ENCODE measurements at regions not wholly inside any gene's neighbourhood (a gene's known extent, or its start where the extent isn't known, plus 50 kb on each side); places are given as distances from the start of the nearest gene placed in this dataset.
"Not testable (repeated sequence)": the region's sequence is repeated elsewhere in the genome, so short reads cannot be mapped to it uniquely, and the experiment has no call there.

DNA sequence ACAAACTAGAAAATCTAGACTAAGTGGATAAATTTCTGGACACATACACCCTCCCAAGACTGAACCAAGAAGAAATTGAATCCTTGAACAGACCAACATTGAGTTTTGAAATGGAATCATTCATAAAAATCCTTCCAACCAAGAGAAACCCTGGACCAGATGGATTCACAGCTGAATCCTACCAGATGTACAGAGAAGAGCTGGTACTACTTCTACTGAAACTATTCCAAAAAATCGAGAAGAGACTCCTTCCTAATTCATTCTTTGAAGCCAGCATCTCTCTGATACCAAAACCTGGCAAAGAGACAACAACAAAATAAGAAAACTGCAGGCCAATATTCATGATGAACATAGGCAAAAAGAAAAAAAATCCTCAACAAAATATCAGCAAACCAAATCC lies 227.4 kb downstream of the RPAP3 start:
- no peak for DNase-seq
- ATAC-seq (ENCODE audit: poor library complexity): no peak
- CTCF ChIA-PET: no interaction called here
- Mint-ChIP-seq H3K4me3 (no peak overlapping the region), H3K4me1 (ENCODE audit: low read depth) (no peaks in the 10 kb centered on the region), H3K27ac (no peak overlapping the region), H3K36me3 (ENCODE audit: low read depth) (peaks cover 4% of the 10 kb centered on the region), H3K9me3 (peaks cover 12% of the 10 kb centered on the region), H3K27me3 (no peaks in the 10 kb centered on the region)
- POLR2A ChIA-PET: no interaction called here
- Histone ChIP-seq H3K4me1 (ENCODE audit: insufficient read depth, low read length) (no peaks in the 10 kb centered on the region), H3K27ac (ENCODE audit: low read depth in 1 of 2, low read length in 2 of 2) (no peak overlapping the region), H3K9me3 (ENCODE audit: control insufficient read depth in 1 of 2, insufficient read depth in 1 of 2, low read length in 2 of 2) (peaks cover 12 to 16% of the 10 kb centered on the region in 2 experiments), H3K27me3 (ENCODE audit: control insufficient read depth in 1 of 2, insufficient read depth in 2 of 2, low read length in 2 of 2) (no peaks in the 10 kb centered on the region), H3K4me3 (ENCODE audit: low read length) (no peak overlapping the region), H3K36me3 (ENCODE audit: insufficient read depth, low read length) (no peaks in the 10 kb centered on the region)
- intact Hi-C loops (cut with DNase I, micrococcal nuclease): no loop called here
- no peak for TF ChIP-seq CTCF (IDR thresholded peaks at IDR 0.05)

DNA sequence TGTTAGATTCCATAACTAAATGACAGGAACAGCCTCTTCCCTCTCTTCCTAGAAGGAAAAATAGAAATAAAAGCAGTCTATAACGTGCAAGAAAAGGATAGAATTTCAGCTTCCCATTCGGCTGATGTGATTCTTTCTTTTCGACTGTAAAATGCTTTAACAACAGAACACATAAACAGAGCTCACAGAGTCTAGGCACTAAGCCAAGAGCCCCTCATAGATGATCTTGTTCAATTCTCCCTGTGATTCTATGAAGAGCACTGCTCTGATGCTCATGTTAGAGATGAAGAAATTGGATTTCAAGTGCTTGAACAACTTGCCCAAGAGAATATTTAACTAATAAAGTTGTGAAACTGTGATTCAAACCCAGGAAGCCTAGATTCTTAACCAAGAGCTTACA lies 232.7 kb downstream of the RPAP3 start:
- H3K4me1 Mint-ChIP-seq (ENCODE audit: low read depth): no peaks in the 10 kb centered on the region
- ATAC-seq (ENCODE audit: poor library complexity): no peak
- Histone ChIP-seq H3K4me3 (ENCODE audit: low read length) (no peak overlapping the region), H3K4me1 (ENCODE audit: insufficient read depth, low read length) (no peaks in the 10 kb centered on the region), H3K27ac (ENCODE audit: low read depth in 1 of 2, low read length in 2 of 2) (no peak overlapping the region), H3K9me3 (ENCODE audit: control insufficient read depth in 1 of 2, insufficient read depth in 1 of 2, low read length in 2 of 2) (peaks cover 16% of the 10 kb centered on the region in 2 experiments), H3K36me3 (ENCODE audit: insufficient read depth, low read length) (no peaks in the 10 kb centered on the region), H3K27me3 (ENCODE audit: control insufficient read depth in 1 of 2, insufficient read depth in 2 of 2, low read length in 2 of 2) (no peaks in the 10 kb centered on the region)
- peaks cover 12% of the 10 kb centered on the region for H3K9me3 Mint-ChIP-seq
- no peak overlapping the region for H3K4me3 Mint-ChIP-seq
- CTCF ChIA-PET: no interaction called here
- peaks cover 4% of the 10 kb centered on the region for H3K36me3 Mint-ChIP-seq (ENCODE audit: low read depth)
- TF ChIP-seq CTCF (IDR thresholded peaks at IDR 0.05): no peak
- intact Hi-C loops (cut with DNase I, micrococcal nuclease): no loop called here
- no peak for DNase-seq
- POLR2A ChIA-PET: no interaction called here
- peaks cover 3% of the 10 kb centered on the region for H3K27me3 Mint-ChIP-seq
- H3K27ac Mint-ChIP-seq: no peak overlapping the region

- H3K9me3 Mint-ChIP-seq; POLR2A ChIA-PET; intact Hi-C loops (cut with DNase I, micrococcal nuclease); H3K27ac ChIP-seq (ENCODE audit: low read depth in 1 of 2, low read length in 2 of 2); H3K4me1 Mint-ChIP-seq (ENCODE audit: low read depth); H3K4me3 Mint-ChIP-seq; H3K27ac Mint-ChIP-seq; H3K4me1 ChIP-seq (ENCODE audit: insufficient read depth, low read length); H3K36me3 Mint-ChIP-seq (ENCODE audit: low read depth); H3K4me3 ChIP-seq (ENCODE audit: low read length); ATAC-seq (ENCODE audit: poor library complexity); H3K27me3 ChIP-seq (ENCODE audit: control insufficient read depth in 1 of 2, insufficient read depth in 2 of 2, low read length in 2 of 2); DNase-seq; H3K27me3 Mint-ChIP-seq; H3K36me3 ChIP-seq (ENCODE audit: insufficient read depth, low read length); CTCF ChIA-PET: not testable (repeated sequence)
- peaks cover 7 to 12% of the 10 kb centered on the region in 2 experiments for H3K9me3 ChIP-seq (ENCODE audit: control insufficient read depth in 1 of 2, insufficient read depth in 1 of 2, low read length in 2 of 2)
These were observed 235.5 kb downstream of the RPAP3 start for GRCh38 chr12:47470349-47470748.

DNA sequence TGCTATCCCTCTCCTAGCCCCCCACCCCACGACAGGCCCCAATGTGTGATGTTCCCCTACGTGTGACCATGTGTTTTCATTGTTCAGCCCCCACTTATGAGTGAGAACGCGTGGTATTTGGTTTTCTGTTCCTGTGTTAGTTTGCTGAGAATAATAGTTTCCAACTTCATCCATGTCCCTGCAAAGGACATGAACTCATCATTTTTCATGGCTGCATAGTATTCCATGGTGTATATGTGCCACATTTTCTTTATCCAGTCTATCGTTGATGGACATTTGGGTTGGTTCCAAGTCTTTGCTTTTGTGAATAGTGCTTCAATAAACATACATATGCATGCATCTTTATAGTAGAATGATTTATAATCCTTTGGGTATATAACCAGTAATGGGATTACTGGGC lies 241.9 kb downstream of the RPAP3 start:
- H3K27me3 Mint-ChIP-seq; H3K4me1 Mint-ChIP-seq (ENCODE audit: low read depth); H3K27me3 ChIP-seq (ENCODE audit: control insufficient read depth in 1 of 2, insufficient read depth in 2 of 2, low read length in 2 of 2); H3K4me1 ChIP-seq (ENCODE audit: insufficient read depth, low read length); H3K9me3 ChIP-seq (ENCODE audit: control insufficient read depth in 1 of 2, insufficient read depth in 1 of 2, low read length in 2 of 2); CTCF ChIA-PET; ATAC-seq (ENCODE audit: poor library complexity); H3K27ac Mint-ChIP-seq; POLR2A ChIA-PET; DNase-seq; H3K36me3 ChIP-seq (ENCODE audit: insufficient read depth, low read length); H3K27ac ChIP-seq (ENCODE audit: low read depth in 1 of 2, low read length in 2 of 2); intact Hi-C loops (cut with DNase I, micrococcal nuclease); H3K4me3 Mint-ChIP-seq; H3K4me3 ChIP-seq (ENCODE audit: low read length); H3K9me3 Mint-ChIP-seq: not testable (repeated sequence)
- peaks cover 10% of the 10 kb centered on the region for H3K36me3 Mint-ChIP-seq (ENCODE audit: low read depth)
